Right renal cortex interstitium (tissue), 3 donors: ENCODE measurements at regions not wholly inside any gene's neighbourhood (a gene's known extent, or its start where the extent isn't known, plus 50 kb on each side); places are given as distances from the start of the nearest gene placed in this dataset.
A peak's percentile ranks its signal among the peaks of the same experiment; 100 is the strongest.
"Not testable (repeated sequence)": the region's sequence is repeated elsewhere in the genome, so short reads cannot be mapped to it uniquely, and the experiment has no call there.

Experiments
- DNase-seq, 3 donors: peaks; one replicate each; pipeline ENCODE4 v3.0.0-alpha.2; 2013; ENCODE audit warnings: low read depth in 3 of 3, low spot score in 2 of 3

DNA sequence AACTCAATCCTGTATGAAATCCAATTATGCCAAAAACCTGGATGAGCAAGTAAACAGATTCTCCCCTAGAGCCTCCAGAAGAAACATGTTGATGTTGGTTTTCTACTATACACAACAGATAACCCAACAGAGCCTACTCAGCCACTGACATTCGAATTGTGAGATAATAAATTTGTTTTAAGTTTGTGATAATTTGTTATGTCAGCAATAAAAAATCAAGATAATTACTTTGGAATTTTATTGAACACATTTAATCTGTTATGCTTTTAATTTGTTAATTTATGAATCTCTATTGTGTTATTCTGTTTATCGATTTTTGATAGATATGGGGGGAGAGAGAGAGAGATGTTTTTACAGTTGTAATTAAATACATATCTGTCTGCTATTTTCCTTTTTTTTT is 1016.1 kb upstream of the PCDH7 start:
- DNase-seq = no peak

DNA sequence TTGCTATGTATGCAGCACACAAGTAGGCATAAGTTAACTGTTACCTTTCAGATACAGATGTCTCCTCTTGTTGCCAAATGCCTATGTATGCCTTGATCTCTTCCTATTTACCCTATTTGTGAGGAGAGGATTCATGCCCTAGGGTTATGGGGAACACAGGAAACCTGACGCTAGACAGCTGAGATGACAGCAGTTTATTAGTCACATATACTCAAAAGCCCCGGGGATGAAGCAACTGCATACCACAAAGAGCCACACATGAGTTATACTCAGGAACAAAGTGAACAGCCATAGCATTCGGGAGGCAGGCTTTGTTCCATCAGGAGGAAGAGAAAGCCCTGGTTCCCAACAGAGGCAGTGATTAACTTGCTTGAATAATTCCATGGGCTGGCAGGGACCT is 1011.7 kb upstream of the PCDH7 start:
- DNase-seq = no peak

DNA sequence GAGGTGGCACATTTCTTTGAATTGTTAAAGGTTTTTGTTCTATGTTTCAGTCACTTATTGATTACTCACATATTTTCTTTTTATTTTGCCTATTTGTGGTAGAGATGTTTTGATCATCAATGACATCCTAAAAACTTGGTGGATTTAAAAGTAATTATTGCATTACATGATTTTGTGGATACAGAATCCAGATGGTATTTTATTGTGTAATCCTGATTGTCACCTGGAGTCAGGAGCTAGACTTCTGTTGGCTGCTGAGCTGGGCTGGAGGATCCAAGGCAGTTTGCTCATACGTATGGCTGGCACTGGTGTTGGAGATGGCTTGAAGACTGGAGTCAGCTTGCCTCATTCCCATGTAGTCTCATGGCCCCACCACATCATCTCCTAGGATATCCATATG is 1009.6 kb upstream of the PCDH7 start:
- no peak for DNase-seq

DNA sequence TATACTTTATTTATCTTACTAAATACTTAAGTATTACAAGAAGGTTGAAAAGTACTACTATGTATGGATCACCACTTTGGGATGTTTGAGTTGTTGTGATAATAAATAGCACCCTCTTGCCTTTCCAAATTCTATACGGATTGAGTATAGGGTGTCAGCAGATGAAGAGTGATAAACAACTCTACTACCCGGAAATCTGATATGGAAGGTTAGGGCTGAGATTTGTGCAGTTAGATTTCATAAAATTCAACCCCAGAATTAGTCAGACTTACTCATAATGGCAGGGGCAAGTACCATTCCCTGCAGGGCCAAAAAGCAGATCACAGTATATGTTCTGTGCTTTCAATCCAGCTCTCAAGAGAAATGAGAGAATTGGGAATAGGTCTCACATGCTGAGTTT is 1008.9 kb upstream of the PCDH7 start:
- no peak for DNase-seq

DNA sequence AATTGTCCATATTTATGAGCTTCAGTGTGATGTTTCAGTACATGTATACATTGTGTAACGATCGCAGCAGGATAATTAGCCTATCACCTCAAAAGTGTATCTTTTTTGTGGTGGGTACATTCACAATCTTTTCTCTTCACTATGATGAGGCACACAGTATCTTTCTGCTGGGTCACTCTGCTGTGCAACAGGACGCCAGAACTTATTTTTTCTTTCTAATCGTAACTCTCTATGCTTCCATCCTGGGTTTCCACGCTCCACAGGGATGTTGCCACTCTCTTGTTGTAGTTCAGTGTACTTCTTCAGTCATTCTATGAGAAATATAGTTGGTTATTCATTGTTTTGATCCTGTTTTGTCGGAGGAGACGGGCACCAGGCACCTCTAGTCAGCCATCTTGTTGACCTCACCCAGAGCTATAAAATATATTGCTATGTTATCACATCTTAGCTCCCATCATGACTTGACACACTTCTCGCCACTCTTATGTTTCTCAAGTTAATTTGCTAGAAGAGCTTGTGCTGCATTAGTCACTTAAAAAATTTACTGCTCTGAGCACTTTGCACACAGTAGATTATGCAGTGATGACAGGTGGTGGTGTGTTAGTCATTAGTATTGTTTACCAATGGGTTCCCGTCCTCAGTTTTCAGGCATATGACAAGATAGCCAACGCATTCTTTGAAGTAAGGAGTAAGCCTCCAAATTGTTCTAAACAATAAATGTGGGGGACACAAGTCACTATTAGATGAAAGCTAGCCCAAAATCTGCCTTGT is 1002.7 kb upstream of the PCDH7 start:
- no peak for DNase-seq

DNA sequence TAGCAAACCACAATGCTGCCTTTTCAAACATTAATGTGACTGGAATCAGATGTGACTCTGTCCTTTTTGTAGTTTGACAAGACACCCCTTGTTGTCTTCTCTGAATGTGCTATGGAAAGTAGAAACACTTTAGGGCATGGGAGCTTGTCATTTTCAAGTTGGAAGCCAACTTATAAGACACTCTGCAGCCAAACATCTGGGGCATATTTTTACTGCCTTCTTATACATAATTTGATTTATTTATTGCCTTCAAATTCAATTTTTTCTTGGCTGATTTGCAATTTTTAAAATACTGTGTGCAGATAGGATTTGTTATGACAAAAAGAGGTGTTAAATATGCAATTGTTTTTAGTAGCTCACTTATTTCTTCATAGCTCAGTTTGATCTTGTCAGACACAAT is 1002.0 kb upstream of the PCDH7 start:
- no peak for DNase-seq

DNA sequence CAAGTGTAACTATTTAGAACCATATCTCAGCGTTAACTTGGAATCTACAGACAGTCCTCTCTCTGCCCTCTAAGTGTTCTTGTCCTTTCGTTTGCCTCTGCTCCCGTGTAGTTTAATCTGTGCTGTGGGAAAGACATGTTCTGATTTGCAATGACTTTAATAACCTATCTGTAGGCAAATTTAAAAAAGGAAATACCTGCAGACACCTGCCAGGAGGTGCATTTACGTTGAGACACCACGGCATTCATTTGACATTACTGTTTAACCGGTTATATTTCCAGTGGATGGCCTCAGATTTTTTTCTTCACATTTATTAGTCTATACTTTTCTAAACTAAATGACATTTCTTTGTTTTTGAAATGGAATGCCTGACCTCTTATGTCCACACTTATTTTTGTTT is 997.9 kb upstream of the PCDH7 start:
- no peak for DNase-seq

DNA sequence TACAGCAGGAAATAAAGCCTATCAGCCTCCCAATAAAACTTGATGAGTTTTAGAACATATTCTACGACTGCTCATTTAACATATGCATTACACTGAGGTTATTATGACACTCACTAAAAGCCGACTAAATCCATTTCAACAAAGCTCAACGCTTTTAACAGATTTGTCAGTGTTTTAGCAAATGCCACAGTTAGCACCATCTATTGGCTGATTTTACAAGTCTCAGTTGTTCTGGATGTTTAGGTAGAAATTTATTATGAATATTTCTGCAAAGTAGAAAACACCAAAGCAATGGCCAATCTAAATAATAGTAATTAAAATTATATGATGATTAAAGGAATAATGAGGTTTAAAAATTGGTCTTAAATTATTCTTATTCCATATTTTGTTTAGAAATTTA is 993.2 kb upstream of the PCDH7 start:
- DNase-seq = no peak

DNA sequence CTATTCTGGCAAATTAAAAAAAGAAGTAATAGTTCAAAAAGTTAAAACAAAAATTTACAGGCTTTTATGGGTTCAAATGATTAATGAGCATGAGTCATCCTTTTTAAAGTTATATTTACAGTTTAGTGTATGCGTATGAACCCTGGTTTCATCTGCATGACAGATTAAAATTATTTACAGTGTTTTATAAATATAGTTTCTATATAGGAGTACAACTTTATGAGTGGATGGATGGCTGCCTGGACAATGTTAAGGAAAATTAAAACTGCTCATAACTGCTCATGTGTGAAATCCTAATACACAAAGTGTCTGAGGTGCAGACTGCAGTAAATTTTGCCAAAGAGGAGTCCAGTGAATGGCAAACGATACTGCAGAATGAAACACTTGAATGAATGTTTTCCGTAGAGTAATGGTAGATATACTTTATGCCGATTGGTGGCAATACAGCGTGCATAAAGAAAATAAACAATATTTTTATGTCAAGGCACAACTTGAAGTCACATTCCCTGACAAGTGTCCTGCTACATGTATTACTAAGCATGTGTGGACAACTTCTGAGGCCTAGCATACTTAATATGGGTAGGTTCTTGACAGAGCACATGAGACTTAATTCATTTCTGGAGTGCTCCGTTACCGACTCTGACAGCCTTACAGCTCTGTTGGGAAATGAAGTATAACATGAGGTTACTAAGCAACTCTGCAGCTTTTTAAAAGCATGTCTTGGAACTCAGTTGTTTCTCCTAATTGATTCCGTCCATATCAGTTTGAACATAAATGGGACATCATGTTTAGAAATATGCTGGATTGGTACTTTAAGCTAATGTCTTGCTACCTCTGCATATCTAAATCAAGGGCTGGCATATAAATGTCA is 985.6 kb upstream of the PCDH7 start:
- peak in 1 of 3 donors; percentile 15 for DNase-seq

DNA sequence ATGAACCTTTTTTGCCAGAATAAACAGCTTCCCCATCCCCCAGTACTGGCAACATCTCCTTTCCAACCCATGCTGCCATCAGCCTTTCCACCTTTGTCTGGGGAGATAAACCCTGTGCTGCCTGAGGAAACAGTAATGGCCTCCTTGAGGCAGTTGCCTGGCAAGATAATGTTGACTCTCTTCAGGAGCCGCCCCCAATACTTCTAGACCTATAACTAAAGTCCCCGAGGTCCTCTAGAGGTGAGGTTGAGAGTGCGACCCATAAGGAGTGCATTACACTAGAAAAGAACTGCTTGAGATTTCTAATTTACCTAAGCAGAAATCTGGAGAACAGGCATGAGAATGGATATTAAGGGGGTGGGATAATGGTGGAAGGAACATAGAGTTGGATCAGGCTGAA is 963.2 kb upstream of the PCDH7 start:
- no peak for DNase-seq

DNA sequence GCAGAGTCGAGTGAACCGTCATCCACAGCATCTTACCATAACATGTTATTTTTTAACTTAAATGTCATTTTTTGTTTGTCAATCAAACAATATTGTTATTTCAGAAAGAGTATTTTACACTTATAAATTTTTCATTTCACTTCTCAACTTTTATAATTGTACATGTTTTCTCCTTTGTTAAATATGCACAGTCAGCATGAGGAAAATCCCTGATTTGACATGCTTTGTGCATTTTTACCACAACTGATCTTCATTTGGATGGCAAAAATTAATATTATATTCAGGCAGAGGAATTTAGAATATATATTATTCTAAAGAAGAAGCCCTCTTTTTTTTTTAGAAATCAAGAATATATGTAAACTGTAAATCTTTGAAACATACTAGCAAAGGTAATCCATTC is 958.0 kb upstream of the PCDH7 start:
- DNase-seq = no peak

DNA sequence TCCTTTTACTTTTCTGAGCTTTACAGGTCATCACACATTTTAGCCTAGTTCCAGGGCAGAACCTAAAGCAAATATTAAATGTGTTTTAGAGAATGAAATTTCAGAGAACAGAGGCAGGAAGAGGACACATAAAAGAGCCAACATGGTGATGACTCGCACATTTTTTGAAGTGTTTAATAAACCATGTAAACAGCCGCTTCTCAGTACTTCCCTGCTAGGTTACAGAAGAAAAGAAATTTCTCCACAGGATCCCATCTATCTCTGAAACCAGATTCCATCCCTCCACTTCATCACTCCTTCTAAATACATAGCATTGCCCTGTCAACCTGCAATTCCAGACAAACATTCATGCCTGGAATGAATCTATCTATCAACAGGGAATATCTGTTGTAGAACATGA is 949.5 kb upstream of the PCDH7 start:
- no peak for DNase-seq

DNA sequence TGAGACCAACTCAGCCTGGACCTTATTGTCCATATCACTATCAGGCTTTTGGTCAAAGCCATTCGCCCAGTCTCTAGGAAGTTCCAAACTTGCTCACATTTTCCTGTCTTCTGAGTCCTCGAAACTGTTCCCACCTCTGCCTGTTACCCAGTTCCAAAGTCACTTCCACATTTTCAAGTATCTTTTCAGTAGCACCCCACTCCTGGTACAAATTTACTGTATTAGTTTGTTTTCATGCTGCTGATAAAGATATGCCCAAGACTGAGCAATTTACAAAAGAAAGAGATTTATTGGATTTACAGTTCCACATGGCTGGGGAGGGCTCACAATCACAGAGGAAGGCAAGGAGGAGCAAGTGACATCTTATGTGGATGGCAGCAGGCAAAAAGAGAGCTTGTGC is 932.0 kb upstream of the PCDH7 start:
- DNase-seq = not testable (repeated sequence)

DNA sequence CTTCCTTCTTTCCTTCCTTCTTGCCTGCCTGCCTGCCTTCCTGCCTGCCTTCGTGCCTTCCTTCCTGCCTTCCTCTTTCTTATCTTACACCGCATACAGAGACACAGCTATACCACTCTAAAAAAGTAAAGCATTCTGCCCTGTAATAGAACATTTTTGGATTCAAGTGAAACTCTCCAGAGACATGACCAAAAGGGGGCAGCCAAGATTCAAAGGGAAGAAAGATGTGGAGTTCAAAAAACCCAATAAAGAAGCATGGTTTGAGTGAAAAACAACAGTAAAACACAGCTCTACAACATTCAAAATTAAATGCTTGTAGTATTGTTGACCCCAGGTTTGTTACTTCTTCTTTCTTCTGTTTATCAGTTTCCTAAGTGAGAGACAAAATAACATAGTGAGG is 914.9 kb upstream of the PCDH7 start:
- no peak for DNase-seq

DNA sequence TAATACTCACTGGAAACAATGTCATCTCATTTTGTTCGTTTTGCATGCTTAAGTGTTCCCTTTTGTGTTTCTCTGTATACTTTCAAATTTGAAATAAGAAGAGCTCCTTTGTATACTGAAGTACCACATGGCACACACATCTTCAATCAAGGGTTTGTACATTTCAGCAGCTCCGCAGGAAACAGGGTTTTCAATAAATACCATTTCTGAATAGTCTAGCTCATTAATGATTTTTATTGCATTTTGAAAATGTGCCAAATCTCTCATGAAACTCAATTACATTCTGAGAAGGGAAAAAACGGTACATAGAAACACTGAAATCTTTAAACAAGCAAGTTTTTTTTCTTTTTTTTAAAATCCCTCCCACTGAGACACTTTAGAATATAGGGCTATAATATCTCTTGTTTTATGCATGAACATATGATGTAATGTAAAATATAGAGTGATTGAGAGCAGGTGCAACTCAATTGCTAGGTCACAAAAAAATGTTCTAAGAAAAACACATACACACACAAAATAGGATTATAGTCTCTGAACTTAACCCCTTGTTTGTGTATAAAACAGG is 914.2 kb upstream of the PCDH7 start:
- DNase-seq = no peak

DNA sequence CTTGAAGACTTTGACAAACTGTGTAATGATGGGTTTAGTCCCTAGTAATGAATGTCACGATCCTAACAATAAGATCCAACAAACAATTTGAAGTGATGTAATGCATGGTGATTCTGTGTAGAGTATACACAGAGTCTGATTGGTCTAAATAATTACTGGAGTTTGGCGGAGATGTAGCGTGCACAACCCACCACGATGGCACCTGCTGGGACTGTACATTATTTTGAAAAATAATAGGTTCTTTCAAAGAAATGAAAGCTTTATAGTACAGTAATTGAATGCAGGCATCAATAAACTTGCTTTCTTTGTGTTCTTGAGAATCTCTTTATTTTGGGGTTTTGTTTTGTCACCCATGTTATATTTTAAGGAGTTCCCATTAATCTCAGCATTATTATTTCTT is 902.2 kb upstream of the PCDH7 start:
- DNase-seq = no peak

DNA sequence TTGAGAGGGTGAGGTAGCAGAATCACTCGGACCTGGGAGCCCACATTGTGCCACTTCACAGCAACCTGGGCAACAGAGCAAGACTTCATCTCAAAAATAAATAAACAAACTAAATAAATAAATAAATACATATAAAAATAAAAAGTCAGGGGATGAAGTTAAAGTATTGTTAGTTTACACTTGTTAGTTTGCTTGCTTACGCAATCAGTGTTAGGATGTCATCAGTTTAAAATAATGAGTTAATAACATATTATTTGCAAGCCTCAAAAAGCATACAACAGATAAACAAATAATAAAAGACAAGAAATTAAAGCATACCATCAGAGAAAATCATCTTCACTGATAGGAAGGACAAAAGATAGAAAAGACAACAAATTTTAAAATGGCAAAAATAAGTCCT is 891.1 kb upstream of the PCDH7 start:
- DNase-seq = no peak

DNA sequence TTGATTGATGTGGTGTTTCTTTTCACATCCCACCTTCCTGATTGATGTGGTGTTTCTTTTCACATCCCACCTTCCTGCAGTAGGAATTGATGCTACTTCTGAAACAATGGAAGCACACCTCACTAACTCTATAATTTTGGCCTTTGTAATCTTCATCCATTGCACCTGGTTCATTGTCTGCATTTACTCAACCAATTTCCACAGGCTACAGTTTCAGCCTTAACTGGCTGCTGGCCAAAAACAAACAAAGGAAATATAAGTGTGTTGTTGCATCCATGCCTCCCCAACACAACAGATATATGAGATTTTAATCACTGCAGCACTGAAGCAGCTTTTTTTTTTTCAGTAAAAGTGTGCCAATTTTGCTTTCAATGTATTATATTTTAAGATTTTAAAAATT is 867.6 kb upstream of the PCDH7 start:
- DNase-seq = no peak

DNA sequence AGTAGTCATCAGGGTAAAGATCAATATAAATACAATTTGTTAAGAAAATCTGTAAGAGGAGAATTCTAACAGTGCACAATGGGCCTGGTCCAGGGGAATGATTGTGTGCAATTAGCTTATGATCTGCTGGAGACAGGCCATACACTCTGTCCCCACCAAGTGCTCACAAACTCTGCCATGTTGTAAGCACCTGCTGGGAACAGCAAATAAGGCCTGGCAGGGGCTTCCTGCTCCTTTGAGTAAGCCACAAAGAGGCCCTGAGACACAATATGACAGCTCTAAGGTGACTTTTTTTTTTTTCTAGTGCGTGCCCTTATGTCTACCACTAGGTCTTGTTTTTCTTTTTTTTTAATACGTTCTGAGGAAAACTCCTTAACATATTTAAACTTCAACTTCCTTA is 866.3 kb upstream of the PCDH7 start:
- DNase-seq = no peak

DNA sequence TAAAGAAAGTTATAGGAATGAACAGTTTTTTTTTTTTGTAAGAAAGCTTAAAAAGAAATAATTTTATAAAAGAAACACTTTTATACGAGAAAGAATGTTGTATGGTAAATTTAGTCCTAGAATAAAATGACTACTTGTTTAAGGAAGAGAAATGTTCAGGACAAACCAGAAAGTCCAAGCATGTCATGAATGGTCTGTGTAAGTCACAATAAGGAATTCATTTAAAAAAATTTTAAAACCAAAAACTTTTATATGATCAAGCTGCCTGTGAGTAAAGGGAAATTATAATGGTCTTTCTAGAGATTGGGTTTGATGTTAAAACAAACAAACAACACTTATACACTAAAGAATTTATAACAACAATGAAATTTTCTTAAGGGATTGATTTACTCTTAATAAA is 858.9 kb upstream of the PCDH7 start:
- no peak for DNase-seq

DNA sequence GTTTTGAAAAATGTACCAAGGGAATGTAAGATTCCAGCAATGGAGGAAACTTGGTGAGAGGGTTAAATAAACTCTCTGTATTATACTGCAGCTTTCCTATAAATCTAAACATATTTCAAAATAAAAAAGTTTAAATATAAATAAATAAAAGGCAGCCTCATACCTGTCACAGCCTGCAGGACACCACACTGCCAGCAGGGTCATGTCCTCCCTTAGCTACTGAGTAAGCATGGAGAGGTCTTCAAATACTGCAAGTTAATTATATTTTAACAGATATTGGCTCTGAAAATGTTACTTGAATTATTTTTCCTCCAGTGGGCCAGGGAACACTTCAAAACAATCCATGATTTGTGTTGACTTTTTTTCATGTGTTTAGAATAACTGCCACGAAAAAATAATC is 852.8 kb upstream of the PCDH7 start:
- no peak for DNase-seq

DNA sequence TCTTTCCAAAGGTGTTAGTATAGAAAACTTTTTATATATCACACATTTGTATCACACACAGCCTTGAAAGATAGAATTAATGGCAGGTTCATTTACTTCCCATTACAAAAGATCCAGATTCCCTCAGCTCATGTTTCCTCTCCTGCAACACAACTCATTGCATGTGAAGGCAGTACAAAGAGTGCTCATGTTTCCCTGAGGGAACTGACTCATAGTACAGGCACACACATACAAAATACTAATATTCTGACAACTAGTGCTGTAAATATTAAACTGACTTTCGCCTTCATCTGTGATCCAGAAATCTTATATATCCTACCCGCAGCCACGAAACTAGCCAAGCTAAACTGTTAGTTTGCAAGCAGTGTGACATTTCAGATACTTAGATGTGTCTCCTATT is 819.8 kb upstream of the PCDH7 start:
- DNase-seq = no peak
